ENCODE measurements at regions not wholly inside any gene's neighbourhood (a gene's known extent, or its start where the extent isn't known, plus 50 kb on each side); places are given as distances from the start of the nearest gene placed in this dataset.

- no peak for DNase-seq (ENCODE audit: low read depth)
- TF ChIP-seq POLR2A (IDR thresholded peaks at IDR 0.05; ENCODE audit: extremely low read depth, insufficient read length) (no peak), MAX (IDR thresholded peaks at IDR 0.05; ENCODE audit: low read depth, low read length) (no peak), CTCF (IDR thresholded peaks at IDR 0.05; ENCODE audit: low read depth, low read length) (no peak), MYC (IDR thresholded peaks at IDR 0.05; ENCODE audit: low read depth, low read length) (no peak)
- H3K4me3 ChIP-seq (ENCODE audit: low read depth, low read length): no peak overlapping the region
Observed at GRCh38 chr7:17682586-17682985, 257.7 kb downstream of the SNX13 start.

DNA sequence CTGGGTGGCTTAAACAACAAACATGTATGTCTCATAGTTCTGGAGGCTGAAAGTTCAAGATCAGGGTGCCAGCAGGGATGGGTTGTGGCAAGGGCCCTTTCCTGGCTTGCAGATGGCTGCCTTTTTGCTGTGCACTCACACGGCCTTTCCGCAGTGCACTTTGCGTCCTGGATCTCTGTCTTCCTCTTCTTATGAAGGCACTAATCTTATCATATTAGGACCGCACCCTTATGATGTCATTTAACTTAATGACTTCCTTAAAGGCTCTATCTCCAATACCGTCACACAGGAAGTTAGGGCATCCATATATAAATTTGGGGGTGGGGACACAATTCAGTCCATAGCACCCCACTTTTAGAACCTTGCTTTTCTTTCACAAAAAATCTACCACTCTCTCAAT lies 255.2 kb downstream of the SNX13 start:
- H3K4me3 ChIP-seq (ENCODE audit: low read depth, low read length): no peak overlapping the region
- DNase-seq (ENCODE audit: low read depth): no peak
- TF ChIP-seq CTCF (IDR thresholded peaks at IDR 0.05; ENCODE audit: low read depth, low read length) (no peak), MAX (IDR thresholded peaks at IDR 0.05; ENCODE audit: low read depth, low read length) (no peak)

GRCh38 chr7:17687361-17687760 lies 252.9 kb downstream of the SNX13 start:
- no peak overlapping the region for H3K4me3 ChIP-seq (ENCODE audit: low read depth, low read length)
- no peak for DNase-seq (ENCODE audit: low read depth)
- TF ChIP-seq POLR2A (IDR thresholded peaks at IDR 0.05; ENCODE audit: extremely low read depth, insufficient read length) (no peak), MYC (IDR thresholded peaks at IDR 0.05; ENCODE audit: low read depth, low read length) (no peak)

GRCh38 chr7:17689361-17689902 lies 250.9 kb downstream of the SNX13 start:
- no peak overlapping the region for H3K4me3 ChIP-seq (ENCODE audit: low read depth, low read length)
- no peak for TF ChIP-seq MAX (IDR thresholded peaks at IDR 0.05; ENCODE audit: low read depth, low read length)
- TF ChIP-seq MYC (IDR thresholded peaks at IDR 0.05; ENCODE audit: low read depth, low read length): no peak
- TF ChIP-seq CTCF (IDR thresholded peaks at IDR 0.05; ENCODE audit: low read depth, low read length): no peak
- no peak for TF ChIP-seq POLR2A (IDR thresholded peaks at IDR 0.05; ENCODE audit: extremely low read depth, insufficient read length)
- DNase-seq (ENCODE audit: low read depth): no peak

DNA sequence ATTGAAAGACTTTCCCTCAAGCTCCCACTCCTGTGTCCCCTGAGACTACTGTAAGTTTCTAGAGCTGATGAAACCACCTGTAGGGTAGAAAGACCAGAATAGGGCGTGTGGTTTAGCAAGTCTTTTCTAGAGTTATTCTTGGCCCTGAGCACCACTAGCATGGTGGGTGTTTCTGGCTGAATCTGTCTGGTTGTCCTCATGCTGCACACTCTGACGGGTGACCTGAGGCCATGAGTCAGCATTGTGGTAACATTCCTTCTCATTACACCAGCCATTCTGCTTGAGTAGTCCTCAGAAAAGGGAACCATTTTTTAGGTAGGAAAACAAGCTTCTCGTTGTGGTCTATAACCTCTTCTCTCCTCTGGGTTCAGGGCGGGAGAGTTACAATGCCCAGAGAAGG lies 250.3 kb downstream of the SNX13 start:
- no peak overlapping the region for H3K4me3 ChIP-seq (ENCODE audit: low read depth, low read length)
- TF ChIP-seq MAX (IDR thresholded peaks at IDR 0.05; ENCODE audit: low read depth, low read length) (peak; percentile 33; the same call in 1 of the 2 replicates), CTCF (IDR thresholded peaks at IDR 0.05; ENCODE audit: low read depth, low read length) (no peak)
- peak; percentile 96 for DNase-seq (ENCODE audit: low read depth)

GRCh38 chr7:17696422-17696821 lies 243.9 kb downstream of the SNX13 start:
- TF ChIP-seq MYC (IDR thresholded peaks at IDR 0.05; ENCODE audit: low read depth, low read length) (no peak), POLR2A (IDR thresholded peaks at IDR 0.05; ENCODE audit: extremely low read depth, insufficient read length) (no peak), MAX (IDR thresholded peaks at IDR 0.05; ENCODE audit: low read depth, low read length) (no peak), CTCF (IDR thresholded peaks at IDR 0.05; ENCODE audit: low read depth, low read length) (no peak)
- peak; percentile 81 for DNase-seq (ENCODE audit: low read depth)
- H3K4me3 ChIP-seq (ENCODE audit: low read depth, low read length): no peak overlapping the region

Data from NB4 (cell line).